Fibroblast of lung (primary cell): ENCODE measurements at regions not wholly inside any gene's neighbourhood (a gene's known extent, or its start where the extent isn't known, plus 50 kb on each side); places are given as distances from the start of the nearest gene placed in this dataset.

ENCODE experiments used
- CTCF ChIP-seq, 2 donors: IDR thresholded peaks in 1 of 2; conservative IDR thresholded peaks in 1 of 2; 1 replicate in 1 of 2; 2 replicates in 1 of 2; pipeline ENCODE4 v1.5.1; 2011 to 2012; ENCODE audit warnings: low read length in 2 of 2, control low read depth in 1 of 2, inconsistent platforms in 1 of 2, low read depth in 1 of 2, mild to moderate bottlenecking in 1 of 2
- EZH2 ChIP-seq: IDR thresholded peaks from 2 replicates; pipeline ENCODE4 v1.5.1; 2012; ENCODE audit warnings: low read length, control low read depth, mild to moderate bottlenecking; ENCODE audit errors: missing control alignments

DNA sequence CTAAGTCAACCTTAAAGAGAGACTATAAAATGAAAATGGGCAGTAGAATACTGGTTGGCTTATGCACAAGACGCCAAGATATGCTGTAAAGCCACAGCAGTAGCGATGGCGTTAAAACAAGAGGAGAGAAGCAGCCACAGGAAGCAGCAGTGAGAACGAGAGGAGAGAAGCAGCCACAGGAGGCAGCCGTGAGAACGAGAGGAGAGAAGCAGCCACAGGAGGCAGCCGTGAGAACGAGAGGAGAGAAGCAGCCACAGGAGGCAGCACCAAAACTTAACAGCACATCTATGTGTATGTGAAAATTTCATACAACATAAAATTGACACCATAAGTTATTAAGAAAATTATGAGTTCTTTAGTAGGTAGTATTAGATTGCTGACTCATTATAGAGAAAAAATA is 2318.6 kb upstream of the ACO1 start:
- TF ChIP-seq CTCF (conservative IDR thresholded peaks at IDR 0.05 in 1 of 2, IDR thresholded peaks at IDR 0.05 in 1 of 2; ENCODE audit: low read depth in 1 of 2, low read length in 2 of 2) (no peak), EZH2 (no peak)
